ENCODE measurements at regions not wholly inside any gene's neighbourhood (a gene's known extent, or its start where the extent isn't known, plus 50 kb on each side); places are given as distances from the start of the nearest gene placed in this dataset.

GRCh38 chr15:93170329-93170728, 81.3 kb upstream of the RGMA start:
- no peaks in the 10 kb centered on the region for H3K27me3 ChIP-seq (ENCODE audit: control insufficient read depth, insufficient read depth, low read length)
- no peak for DNase-seq (ENCODE audit: low read depth, low spot score)
- no peak overlapping the region for H3K27ac ChIP-seq (ENCODE audit: low read depth, low read length)
- TF ChIP-seq CTCF (IDR thresholded peaks at IDR 0.05; ENCODE audit: low read depth, low read length): no peak
- CTCF ChIA-PET: no interaction called here
- POLR2A ChIA-PET: no interaction called here
- no peak overlapping the region for H3K4me3 ChIP-seq (ENCODE audit: low read depth, low read length)
- H3K9me3 ChIP-seq (ENCODE audit: control insufficient read depth, insufficient read depth, low read length): peaks cover 12% of the 10 kb centered on the region

DNA sequence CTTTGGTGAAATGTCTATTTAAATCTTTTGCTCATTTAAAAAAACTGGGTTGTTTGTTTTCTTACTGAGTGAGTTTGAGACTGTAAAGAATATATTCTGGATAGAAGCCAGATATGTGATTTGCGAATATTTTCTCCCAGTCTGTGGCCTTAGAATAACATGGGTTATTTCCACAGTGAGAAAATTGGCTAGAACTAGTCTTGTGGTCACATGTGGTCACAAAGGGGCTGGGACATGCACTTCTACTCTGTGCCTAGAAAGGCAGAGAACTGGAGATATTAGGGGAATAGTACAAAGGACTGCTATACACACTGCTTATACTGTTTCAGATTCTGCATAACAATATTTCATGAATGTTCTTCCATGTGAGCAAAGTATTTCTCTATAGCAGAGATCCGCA, 79.9 kb upstream of the RGMA start:
- TF ChIP-seq CTCF (IDR thresholded peaks at IDR 0.05; ENCODE audit: low read depth, low read length): no peak
- Histone ChIP-seq H3K27ac (ENCODE audit: low read depth, low read length) (no peak overlapping the region), H3K4me3 (ENCODE audit: low read depth, low read length) (no peak overlapping the region), H3K9me3 (ENCODE audit: control insufficient read depth, insufficient read depth, low read length) (peaks cover 11% of the 10 kb centered on the region), H3K27me3 (ENCODE audit: control insufficient read depth, insufficient read depth, low read length) (no peaks in the 10 kb centered on the region)
- no peak for DNase-seq (ENCODE audit: low read depth, low spot score)
- CTCF ChIA-PET: no interaction called here
- POLR2A ChIA-PET: no interaction called here

GRCh38 chr15:93167291-93167690, 78.3 kb upstream of the RGMA start:
- H3K4me3 ChIP-seq (ENCODE audit: low read depth, low read length): no peak overlapping the region
- no peak for TF ChIP-seq CTCF (IDR thresholded peaks at IDR 0.05; ENCODE audit: low read depth, low read length)

DNA sequence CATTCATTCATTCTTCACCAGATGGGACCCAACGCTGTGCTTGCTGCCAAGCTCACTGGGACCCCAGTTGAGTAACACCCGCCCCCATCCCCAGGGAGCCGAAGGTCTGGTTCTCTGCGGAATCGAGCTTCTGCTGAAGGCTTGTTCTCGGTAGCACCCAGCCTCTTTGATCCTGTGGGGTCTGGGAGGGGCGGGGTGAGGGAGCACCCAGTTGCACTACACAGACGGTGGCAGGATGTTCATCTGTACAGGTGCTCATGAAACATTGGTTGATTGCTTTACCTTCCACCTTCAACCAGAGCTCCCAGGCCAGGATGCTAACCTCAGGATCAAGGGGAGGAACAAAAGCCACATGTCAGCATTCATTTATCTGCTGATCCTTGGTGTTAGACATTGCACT, 77.7 kb upstream of the RGMA start:
- Histone ChIP-seq H3K4me3 (ENCODE audit: low read depth, low read length) (no peak overlapping the region), H3K9me3 (ENCODE audit: control insufficient read depth, insufficient read depth, low read length) (peaks cover 11% of the 10 kb centered on the region), H3K27me3 (ENCODE audit: control insufficient read depth, insufficient read depth, low read length) (no peaks in the 10 kb centered on the region), H3K27ac (ENCODE audit: low read depth, low read length) (no peak overlapping the region)
- TF ChIP-seq CTCF (IDR thresholded peaks at IDR 0.05; ENCODE audit: low read depth, low read length): no peak
- ChIA-PET POLR2A (no interaction called here), CTCF (interaction anchor here (0.6 kb wide), 1 partner anchor 127 kb away, joined by 3 read pairs; no protein-coding TSS in a partner anchor)
- DNase-seq (ENCODE audit: low read depth, low spot score): no peak

More at GRCh38 chr15:93167291-93167690, 78.3 kb upstream of the RGMA start:
- DNase-seq (ENCODE audit: low read depth, low spot score): no peak
- H3K9me3 ChIP-seq (ENCODE audit: control insufficient read depth, insufficient read depth, low read length): peaks cover 11% of the 10 kb centered on the region
- CTCF ChIA-PET: interaction anchor here (0.6 kb wide), 1 partner anchor 127 kb away, joined by 3 read pairs; no protein-coding TSS in a partner anchor
- no peak overlapping the region for H3K27ac ChIP-seq (ENCODE audit: low read depth, low read length)
- POLR2A ChIA-PET: no interaction called here
- no peaks in the 10 kb centered on the region for H3K27me3 ChIP-seq (ENCODE audit: control insufficient read depth, insufficient read depth, low read length)

DNA sequence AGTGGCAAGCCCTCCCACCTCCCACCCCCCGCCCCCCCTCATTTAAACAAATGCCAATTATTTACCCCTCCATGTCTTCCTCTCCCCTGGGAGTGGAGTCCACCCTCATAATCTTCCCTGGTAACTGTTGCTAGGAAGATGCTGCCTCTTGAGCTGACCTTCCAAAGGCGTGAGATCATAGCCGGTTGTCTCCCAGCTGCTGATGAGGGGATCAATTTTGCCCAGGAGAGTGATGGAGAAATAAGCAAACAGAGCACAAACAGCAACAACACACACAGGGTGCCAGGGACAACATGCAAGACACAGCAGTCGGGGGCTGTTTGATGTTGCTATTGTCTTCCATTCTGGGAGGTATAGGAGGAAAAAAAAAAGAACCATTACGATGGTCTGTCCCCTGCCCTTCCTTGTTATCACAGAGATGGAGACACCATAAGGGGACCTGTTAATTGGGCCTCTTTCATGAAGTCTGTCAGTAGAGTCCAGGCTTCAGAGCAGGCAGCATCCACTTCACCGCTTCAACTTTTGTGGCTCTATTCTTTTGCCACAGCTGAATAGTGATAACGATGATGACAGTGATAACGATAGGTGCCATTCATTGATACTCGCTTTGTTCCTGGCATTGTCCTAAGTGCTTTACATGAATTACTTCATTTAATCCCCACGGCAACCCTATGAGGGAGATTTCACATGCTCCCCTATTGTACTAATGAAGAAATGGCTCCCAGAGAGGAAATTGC, 76.9 kb upstream of the RGMA start:
- H3K27me3 ChIP-seq (ENCODE audit: control insufficient read depth, insufficient read depth, low read length): no peaks in the 10 kb centered on the region
- no peak for DNase-seq (ENCODE audit: low read depth, low spot score)
- POLR2A ChIA-PET: no interaction called here
- H3K27ac ChIP-seq (ENCODE audit: low read depth, low read length): no peak overlapping the region
- no peak for TF ChIP-seq CTCF (IDR thresholded peaks at IDR 0.05; ENCODE audit: low read depth, low read length)
- peaks cover 11% of the 10 kb centered on the region for H3K9me3 ChIP-seq (ENCODE audit: control insufficient read depth, insufficient read depth, low read length)
- no peak overlapping the region for H3K4me3 ChIP-seq (ENCODE audit: low read depth, low read length)
- CTCF ChIA-PET: no interaction called here

Data from AG04450 (cell line).